GM21515 (cell line): ENCODE measurements at regions not wholly inside any gene's neighbourhood (a gene's known extent, or its start where the extent isn't known, plus 50 kb on each side); places are given as distances from the start of the nearest gene placed in this dataset.

Source experiments
- ATAC-seq: cut with Tn5 transposase; IDR thresholded peaks from one replicate; pipeline ENCODE4 v1.9.1; 2021; ENCODE audit not compliant: unreplicated experiment

GRCh38 chr12:28933176-28933575, 215.9 kb upstream of the FAR2 start:
- no peak for ATAC-seq

GRCh38 chr12:28933864-28934527, 215.1 kb upstream of the FAR2 start:
- no peak for ATAC-seq

DNA sequence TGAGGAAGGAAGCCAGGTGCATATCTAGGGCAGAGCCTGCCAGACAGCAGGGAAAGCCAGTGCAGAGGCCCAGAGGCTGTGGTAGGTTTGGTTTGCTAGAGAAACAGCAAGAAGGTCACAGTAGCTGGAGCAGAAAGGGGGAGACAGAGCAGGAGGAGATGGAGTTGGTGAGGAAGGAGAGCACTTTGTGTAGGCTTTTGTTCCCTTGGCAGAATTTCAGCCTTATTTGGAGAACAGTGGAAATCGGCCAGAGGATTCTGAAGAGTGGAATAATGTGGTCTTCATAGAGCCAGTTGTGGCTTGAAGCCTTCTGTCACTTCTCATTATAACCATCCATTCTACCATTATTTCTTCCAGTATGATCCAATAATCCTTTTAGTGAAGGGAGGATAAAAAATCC, 212.9 kb upstream of the FAR2 start:
- no peak for ATAC-seq

GRCh38 chr12:28936711-28937110, 212.4 kb upstream of the FAR2 start:
- ATAC-seq: no peak

- no peak for ATAC-seq
Observed at GRCh38 chr12:28937196-28937595, 211.9 kb upstream of the FAR2 start.

DNA sequence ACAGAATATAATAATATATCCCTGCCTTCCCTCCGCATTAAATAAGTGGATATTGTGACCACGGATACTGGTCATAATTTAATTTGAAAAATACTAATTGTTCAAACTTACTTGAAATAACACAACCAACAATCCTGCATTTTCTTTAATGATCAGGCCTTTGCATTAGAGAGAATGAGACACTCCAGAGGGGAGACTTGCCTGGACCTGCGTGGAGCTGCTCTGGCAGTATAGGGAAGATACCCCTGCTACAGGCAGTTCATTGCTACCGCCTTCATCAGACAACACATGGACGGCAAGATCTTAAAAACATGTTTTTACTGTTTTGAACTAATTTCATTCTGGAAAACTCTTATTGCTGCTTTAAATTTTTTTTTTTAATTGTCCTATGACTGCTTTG, 211.0 kb upstream of the FAR2 start:
- no peak for ATAC-seq

GRCh38 chr12:28938581-28939235, 210.4 kb upstream of the FAR2 start:
- no peak for ATAC-seq

DNA sequence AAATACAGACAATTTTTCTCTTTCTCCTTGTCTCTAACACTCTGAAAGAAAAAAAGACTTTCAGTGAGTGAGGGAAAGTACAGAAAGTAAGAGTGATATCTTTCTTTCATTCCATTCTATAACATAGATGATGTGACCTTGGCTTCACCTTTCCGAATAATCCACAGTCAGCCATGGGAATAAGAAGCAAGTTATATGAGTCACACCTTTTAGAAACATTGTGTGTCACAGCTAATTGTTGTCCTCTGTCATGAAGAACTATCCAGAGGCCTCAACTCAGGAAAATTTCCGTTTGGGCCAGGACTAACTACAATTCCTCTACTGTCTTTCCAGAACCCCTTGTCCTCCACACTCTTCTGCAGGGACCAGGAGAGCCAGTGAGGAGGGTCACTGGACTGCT, 209.7 kb upstream of the FAR2 start:
- ATAC-seq: no peak

- ATAC-seq: no peak
Observed at GRCh38 chr12:28941248-28941647, 207.8 kb upstream of the FAR2 start.

DNA sequence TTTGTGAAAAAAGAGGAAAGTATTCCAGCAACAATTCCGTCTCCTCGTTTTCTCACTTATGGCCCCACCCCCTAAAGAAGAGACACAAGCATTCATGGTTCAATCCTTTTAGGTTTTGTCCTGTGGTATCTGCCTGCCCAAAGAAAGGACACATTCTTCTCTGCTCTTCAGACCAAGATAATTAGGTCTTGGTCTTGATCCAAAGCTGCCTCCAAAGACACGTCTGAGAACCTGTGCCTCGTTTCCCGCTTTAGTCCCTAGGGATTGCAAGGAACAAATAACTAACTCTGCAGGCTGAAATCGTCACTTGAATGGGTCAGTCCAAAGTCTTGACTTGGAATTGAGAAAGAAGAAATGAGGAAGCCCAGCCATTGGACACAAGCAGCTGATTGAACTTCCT, 202.7 kb upstream of the FAR2 start:
- no peak for ATAC-seq

- no peak for ATAC-seq
Observed at GRCh38 chr12:28948685-28949084, 200.4 kb upstream of the FAR2 start.

DNA sequence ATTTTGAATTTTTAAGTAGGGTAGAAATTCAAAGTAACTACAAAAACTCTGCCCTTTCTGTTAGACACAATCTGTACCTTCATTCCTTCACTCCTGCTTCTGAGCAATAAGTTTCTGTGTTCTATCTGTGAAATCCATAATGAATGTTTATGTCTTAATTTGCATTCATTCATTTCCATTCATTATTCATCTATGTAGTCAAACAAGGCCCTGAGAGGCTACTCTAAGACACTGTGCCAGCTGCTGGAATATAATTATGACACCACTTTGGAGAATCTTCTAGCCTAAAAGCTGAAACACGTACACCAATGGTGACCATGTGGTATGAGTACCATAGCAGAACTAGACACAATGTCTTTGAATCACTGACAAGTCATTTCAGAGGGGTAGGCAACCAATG, 199.9 kb upstream of the FAR2 start:
- no peak for ATAC-seq

GRCh38 chr12:28950049-28950448, 199.0 kb upstream of the FAR2 start:
- ATAC-seq: no peak

DNA sequence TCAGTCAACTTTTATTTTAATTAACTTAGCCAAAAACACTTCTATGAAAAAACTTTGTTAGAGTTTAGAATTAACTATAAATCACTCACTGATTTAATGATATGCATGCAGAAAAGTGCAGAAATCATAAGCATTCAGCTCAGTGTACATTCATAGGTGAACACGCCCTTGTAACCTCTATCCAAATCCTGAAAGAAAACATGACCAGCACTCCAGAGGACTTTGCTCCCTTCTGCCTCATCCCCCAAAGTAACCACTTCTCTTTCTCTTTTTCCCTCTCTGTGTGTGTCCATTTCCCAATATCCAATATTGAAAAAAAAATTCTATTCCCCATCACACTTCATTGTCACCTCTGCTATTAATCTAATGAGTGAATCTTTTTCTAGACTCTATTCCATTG, 197.1 kb upstream of the FAR2 start:
- no peak for ATAC-seq

DNA sequence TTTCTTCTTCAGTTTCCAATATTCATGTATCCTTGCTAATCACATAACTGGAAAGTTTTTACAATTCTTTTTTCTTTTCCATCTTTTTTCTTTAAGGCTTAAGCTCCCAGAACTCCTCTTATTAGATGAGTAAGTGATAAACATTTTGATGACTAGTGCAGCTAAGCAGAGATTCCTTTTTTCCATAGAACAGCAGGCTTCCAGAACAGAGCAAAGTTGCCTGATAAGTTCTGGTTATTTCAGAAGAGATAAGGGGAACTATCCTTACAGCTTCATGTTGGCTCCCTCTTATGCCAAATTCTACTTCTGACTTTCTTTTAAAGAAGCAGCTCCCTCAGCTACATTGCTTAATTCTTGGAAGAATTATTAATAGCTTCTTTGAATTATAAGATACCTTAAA, 194.7 kb upstream of the FAR2 start:
- no peak for ATAC-seq

DNA sequence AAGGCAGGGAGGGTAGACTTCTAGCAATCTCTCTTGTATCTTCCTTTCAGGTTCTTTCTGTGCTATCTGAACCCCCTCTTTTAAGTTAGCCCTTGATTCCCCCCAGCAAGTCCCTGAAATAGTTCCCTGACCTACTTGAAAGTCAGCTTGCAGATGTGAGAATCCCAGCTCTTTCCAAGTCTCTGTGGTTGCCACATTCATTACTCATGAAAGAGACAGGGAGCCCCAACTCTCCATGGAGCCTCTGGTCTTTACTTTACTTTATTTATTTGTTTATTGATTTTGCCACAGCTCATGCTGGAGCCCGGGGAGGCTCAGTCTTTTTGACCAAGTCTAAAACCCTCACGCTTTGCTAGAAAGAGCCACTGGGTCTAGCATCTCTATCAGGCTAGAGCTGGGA, 193.6 kb upstream of the FAR2 start:
- ATAC-seq: no peak

- no peak for ATAC-seq
Observed at GRCh38 chr12:28955931-28956330, 193.1 kb upstream of the FAR2 start.

DNA sequence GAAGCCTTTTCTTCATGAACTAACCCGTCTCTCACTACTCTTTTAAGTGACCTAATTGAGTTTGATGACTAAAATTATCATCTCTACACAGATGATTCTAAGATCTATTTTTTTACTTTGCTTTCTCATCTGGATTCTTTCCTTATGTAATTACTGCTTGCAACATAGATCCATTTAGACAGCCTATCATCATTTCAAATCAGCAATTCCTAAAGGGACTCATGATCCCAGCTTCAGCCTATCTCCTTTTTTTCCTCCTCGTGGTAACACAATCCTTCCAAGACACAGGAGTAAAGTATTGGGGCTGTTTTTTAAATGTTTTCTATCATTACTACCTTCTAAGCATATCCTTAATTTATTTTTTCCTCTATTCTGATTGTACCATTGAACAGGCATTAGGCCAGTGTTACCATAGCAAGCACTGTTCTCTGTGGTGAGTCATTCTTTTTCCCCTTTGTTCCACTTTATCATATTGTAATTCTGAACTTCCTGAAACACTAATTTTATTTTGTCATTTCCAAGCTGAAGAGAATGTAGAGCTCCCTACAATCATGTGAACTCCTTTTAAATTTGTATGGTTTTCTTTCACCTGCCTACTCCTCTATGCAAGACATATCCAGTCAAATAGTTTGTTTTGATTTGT, 190.4 kb upstream of the FAR2 start:
- ATAC-seq: no peak

DNA sequence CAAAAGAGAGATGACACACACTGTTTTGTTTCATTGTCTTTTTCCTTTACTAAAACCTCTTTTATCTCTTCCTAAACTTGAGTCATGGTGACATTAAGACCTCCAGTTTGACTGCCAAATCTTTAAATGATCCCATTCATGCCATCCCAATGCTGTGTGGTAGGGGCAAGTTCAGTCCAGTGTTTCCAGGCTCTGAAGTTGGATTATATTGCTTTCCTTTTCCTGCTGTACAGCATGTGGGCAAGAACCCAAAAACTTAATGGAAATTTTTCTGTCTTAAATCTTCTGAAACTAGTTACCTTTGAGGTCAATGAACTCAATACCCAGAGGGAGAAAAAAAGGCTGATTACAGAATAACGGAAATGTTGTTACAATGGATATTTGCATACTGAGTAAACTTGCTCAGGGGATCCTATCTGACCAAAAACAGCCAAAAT, 187.1 kb upstream of the FAR2 start:
- no peak for ATAC-seq

GRCh38 chr12:28963554-28963953, 185.5 kb upstream of the FAR2 start:
- ATAC-seq: no peak

DNA sequence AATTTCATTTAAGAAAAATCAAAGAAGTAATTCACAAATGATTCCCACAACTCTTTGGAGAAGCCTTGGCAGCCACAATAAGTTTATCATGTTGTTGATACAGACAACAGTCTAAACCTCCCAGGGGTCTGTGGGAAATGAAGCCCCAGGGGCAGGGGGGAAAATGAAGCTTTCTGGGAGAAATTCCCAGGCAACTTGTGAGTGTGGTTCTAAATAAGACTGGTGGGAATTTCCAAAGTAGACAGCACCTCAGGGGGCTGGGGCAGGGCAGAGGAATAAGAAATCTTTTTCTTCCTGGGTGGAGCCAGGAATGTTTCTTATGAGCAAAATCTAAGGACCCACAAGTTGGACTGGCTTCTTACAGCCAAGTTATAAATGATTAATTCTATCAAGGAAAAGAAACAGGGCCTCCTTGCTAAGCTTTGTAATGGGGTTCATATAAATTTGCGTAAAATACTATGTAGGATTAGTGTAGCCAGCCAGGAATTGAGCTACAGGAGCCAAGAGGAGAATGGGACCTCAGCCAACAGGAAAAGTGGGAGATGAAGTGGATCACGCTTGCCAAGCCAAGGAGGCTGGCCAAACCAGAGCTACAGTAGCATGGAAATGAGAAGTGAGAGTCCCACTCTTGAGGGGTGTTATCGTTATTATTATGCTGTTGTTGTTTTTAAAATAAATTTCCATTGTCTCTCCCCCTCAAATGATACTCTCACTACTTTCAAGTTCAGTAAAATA, 182.9 kb upstream of the FAR2 start:
- no peak for ATAC-seq

- no peak for ATAC-seq
Observed at GRCh38 chr12:28967426-28967825, 181.7 kb upstream of the FAR2 start.
